H1 (cell line): ENCODE measurements at regions not wholly inside any gene's neighbourhood (a gene's known extent, or its start where the extent isn't known, plus 50 kb on each side); places are given as distances from the start of the nearest gene placed in this dataset.

ENCODE experiments used
- SAP30 ChIP-seq: fragments of 300-600 bp; sonication (generic); IDR thresholded peaks from 2 replicates; pipeline ENCODE4 v1.7.1; 2012; ENCODE audit warnings: low read length, moderate library complexity, mild to moderate bottlenecking, inconsistent platforms; ENCODE audit not compliant: insufficient read depth, insufficient replicate concordance
- SP1 ChIP-seq: IDR thresholded peaks from 2 replicates; pipeline ENCODE4 v1.6.1; 2011; ENCODE audit warnings: low read depth, low read length

GRCh38 chr13:72029981-72030380 is 163.0 kb upstream of the DACH1 start:
- TF ChIP-seq SP1 (no peak), SAP30 (no peak)
